Amniotic epithelial cell (primary cell): ENCODE measurements at regions not wholly inside any gene's neighbourhood (a gene's known extent, or its start where the extent isn't known, plus 50 kb on each side); places are given as distances from the start of the nearest gene placed in this dataset.

Experiments used
- DNase-seq: peaks from one replicate; pipeline ENCODE4 v3.0.0-alpha.2; 2010; ENCODE audit warnings: low read depth

- no peak for DNase-seq
Observed at GRCh38 chr13:99055281-99055680, 77.4 kb upstream of the DOCK9 start.

GRCh38 chr13:99055735-99056134 lies 77.9 kb upstream of the DOCK9 start:
- DNase-seq = no peak

GRCh38 chr13:99056381-99057014 lies 78.6 kb upstream of the DOCK9 start:
- DNase-seq = no peak

- peak; percentile 79 for DNase-seq
Observed at GRCh38 chr13:99057310-99057975, 79.6 kb upstream of the DOCK9 start.

GRCh38 chr13:99058527-99059495 lies 80.9 kb upstream of the DOCK9 start:
- DNase-seq = no peak

GRCh38 chr13:99059498-99060075 lies 81.7 kb upstream of the DOCK9 start:
- DNase-seq = no peak

GRCh38 chr13:99061411-99061810 lies 83.5 kb upstream of the DOCK9 start:
- no peak for DNase-seq

- DNase-seq = peak; percentile 52
Observed at GRCh38 chr13:99062593-99062992, 84.7 kb upstream of the DOCK9 start.

- DNase-seq = no peak
Observed at GRCh38 chr13:99063178-99063577, 85.3 kb upstream of the DOCK9 start.

- peak; percentile 44 for DNase-seq
Observed at GRCh38 chr13:99063952-99064351, 86.1 kb upstream of the DOCK9 start.

GRCh38 chr13:99064624-99065234 lies 86.9 kb upstream of the DOCK9 start:
- no peak for DNase-seq

GRCh38 chr13:99065235-99066015 lies 87.6 kb upstream of the DOCK9 start:
- DNase-seq = no peak

GRCh38 chr13:99066219-99066618 lies 88.4 kb upstream of the DOCK9 start:
- no peak for DNase-seq

GRCh38 chr13:99067159-99067985 lies 89.5 kb upstream of the DOCK9 start:
- peak; percentile 82 for DNase-seq

- DNase-seq = no peak
Observed at GRCh38 chr13:99071211-99071610, 93.3 kb upstream of the DOCK9 start.

- no peak for DNase-seq
Observed at GRCh38 chr13:99071666-99072065, 93.8 kb upstream of the DOCK9 start.

GRCh38 chr13:99072356-99072755 lies 94.5 kb upstream of the DOCK9 start:
- no peak for DNase-seq

GRCh38 chr13:99072941-99073340 lies 95.1 kb upstream of the DOCK9 start:
- DNase-seq = no peak

- DNase-seq = no peak
Observed at GRCh38 chr13:99074693-99075092, 96.8 kb upstream of the DOCK9 start.
